ENCODE measurements at regions not wholly inside any gene's neighbourhood (a gene's known extent, or its start where the extent isn't known, plus 50 kb on each side); places are given as distances from the start of the nearest gene placed in this dataset.

- no peak for DNase-seq (ENCODE audit: low read depth)
These were observed 75.0 kb upstream of the MAP1LC3B2 start for GRCh38 chr12:116483959-116484750.

DNA sequence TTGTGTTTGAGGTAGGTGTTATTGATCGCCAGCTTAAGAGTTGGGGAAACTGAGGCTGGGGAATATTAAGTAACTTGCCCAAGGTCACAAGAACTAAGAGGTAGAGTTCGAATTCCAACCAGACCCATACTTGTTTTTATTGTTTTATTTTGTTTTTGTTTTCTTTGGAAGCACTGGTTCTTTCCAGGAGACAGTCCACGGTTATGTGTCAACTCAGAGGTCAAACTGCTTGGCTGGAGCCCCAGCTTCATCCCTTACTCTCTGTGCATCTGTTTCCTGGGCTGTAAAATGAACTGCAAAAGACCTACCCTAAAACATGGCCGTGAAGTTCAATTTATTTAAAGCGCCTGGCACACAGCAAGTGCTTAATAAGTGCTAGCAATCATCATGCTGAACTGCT is 74.4 kb upstream of the MAP1LC3B2 start:
- peak; percentile 34 for DNase-seq (ENCODE audit: low read depth)

GRCh38 chr12:116489116-116489515 is 70.1 kb upstream of the MAP1LC3B2 start:
- DNase-seq (ENCODE audit: low read depth) = no peak

GRCh38 chr12:116490471-116490870 is 68.7 kb upstream of the MAP1LC3B2 start:
- peak; percentile 60 for DNase-seq (ENCODE audit: low read depth)

DNA sequence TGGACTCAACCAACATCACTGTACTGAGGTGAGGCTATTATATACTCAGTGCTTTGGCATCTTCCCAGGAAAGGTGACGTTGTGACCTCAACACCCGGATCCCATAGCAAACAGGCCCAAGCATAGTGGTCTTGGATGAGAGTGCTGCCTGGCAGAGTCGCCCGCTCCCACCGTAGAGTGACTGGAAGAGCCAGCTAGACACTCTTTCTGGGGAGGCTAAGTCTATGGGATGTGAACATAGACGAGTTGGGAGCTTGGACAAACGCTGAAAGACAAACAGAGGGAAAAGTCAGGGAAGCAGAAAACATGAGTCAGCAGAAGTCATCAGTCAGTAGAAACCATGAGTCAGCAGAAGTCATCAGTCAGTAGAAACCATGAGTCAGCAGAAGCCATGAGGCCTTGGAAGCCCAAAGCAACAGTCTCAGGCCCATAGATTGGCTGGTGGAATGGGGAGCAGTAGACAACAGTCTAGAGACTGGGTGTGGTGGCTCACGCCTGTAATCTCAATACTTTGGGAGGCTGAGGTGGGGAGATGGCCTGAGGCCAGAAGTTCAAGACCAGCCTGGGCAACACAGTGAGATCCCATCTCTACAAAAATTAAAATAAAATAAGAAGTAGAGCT is 66.4 kb upstream of the MAP1LC3B2 start:
- DNase-seq (ENCODE audit: low read depth) = peak; percentile 84

DNA sequence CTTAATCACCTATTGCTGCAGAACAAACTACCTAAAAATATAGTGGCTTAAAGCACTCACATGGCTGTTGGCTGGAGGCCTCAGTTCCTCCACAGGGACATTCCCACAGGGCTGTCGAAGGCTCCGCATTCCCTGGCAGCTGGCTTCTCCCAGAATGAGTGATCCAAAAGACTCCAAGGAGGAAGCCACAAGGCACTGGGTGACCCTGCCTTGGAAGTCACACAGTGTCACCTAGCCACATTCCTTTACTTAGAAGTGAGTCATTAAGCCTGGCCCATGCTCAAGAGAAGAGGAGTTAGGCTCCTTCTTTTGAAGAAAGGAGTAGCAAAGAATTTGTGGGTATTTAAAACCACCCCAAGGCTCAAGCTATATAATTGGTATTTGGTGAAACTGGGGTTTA is 63.9 kb upstream of the MAP1LC3B2 start:
- DNase-seq (ENCODE audit: low read depth) = peak; percentile 94

DNA sequence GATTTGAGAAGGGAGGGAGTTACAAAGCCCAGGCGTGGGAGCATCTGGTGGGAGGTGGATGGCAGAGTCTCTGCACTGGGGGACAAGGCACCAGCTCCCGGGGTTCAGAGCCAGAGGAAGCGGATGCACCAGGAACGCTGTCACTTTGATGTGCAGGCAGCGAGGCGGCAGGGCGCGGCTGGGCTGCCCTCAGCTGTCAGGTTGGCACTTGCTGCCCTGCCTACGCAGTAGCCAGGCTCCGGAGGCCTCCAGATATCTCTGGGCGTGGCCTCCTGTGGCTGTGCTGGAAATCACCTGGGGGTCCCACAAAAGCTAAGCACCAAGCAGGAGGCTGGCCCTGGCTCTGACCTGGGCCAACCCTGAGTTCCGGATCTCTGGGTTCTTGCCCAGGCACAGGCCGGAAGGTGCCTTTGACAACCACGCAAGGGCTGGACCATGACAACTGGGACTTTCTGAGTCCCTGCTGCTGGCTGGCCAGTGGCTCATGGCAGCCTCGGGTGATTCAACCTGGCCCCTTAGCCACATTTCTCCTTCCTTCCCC is 62.1 kb upstream of the MAP1LC3B2 start:
- no peak for DNase-seq (ENCODE audit: low read depth)

DNA sequence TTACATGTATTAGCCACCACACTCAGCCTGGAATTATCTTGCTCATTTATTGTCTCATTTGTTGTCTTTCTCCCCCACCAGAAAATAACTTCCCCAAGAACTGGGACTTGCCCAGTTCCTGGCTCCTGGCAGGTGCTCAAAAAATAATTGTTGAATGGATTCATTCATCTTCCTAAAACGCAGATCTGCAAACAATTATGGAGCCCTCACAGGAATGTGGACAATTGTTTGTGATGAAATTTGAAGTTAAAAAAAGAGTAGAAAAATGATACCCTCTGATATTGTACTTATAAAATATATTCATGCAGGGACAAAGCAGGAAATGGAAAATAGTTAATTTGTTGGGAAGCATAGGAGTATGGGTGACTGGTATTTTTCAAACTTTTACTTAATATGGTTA is 60.7 kb upstream of the MAP1LC3B2 start:
- DNase-seq (ENCODE audit: low read depth) = peak; percentile 53

- DNase-seq (ENCODE audit: low read depth) = no peak
These were observed 56.9 kb upstream of the MAP1LC3B2 start for GRCh38 chr12:116502141-116502725.

DNA sequence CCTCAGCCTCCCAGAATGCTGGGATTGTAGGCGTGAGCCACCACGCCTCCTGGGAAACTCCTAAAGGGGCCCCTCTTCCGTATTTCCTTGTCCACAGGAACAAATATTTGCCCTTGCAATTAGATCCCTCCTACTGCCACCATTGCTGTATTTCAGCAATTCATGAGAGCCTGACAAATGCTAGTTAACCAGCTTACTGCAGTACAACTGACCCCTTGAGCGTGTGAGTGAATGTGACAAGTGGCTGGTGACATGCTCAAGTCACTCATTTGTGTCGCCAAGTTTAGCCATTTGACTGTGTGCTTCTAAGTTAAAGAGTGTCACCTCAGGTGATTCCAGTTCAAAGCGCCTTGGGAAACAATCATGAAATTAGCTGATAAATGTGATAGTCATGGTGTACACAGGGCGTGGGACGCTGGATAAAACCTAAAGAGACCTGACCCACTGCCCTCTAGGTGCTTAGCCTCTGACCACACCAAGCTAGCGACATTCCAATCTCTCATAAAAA is 56.1 kb upstream of the MAP1LC3B2 start:
- no peak for DNase-seq (ENCODE audit: low read depth)

GRCh38 chr12:116504438-116504837 is 54.7 kb upstream of the MAP1LC3B2 start:
- no peak for DNase-seq (ENCODE audit: low read depth)

GRCh38 chr12:116506697-116507064 is 52.5 kb upstream of the MAP1LC3B2 start:
- no peak for DNase-seq (ENCODE audit: low read depth)

DNA sequence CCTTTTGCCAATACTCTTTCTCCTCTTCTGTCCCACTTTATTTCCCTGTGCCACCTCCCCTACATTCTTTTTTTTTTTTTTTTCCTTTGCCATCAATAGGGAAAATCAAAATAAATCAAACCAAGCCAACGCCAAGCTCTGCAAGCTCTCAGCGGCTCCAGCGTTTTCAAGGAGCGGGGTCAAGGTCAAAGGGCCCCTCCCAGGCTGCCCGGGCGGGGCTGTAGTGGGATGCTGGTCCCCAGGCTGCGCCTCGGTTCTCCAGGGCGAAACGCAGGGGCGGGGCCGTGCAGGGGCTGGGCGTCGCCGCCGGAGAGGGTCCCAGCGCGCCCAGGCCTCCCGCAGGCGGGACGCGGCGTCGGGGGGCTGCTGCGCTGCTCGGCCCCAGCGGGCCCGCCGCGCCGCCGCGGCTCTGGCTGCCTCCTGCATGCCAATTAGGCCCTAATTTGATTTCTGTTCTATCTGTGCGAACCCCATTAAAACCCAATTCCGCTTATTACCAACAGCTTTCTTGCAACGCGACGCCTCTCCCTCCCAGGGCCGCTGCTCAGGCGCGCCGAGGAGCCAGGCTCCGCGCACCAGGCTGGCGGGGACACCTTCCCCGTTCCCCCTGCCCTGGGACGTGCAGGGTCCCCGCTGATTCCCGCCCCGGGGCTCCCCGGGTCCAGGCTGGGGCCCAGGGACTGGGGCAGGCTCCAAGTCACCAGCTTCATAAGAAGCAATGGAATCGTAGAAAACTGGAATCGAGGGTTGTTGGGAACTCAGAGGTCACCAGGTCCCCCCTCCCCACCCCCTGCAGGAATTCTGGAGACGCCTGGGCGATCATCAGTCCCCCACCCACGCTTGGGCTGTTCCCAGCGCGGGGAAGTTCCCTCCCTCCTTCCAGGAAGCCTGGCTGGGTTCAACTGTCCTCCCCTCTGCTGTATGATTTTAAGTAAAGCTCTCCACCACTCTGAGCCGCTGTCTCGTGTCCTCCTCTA is 50.7 kb upstream of the MAP1LC3B2 start:
- DNase-seq (ENCODE audit: low read depth) = peak; percentile 32

Data from EH (cell line).